ENCODE measurements at regions not wholly inside any gene's neighbourhood (a gene's known extent, or its start where the extent isn't known, plus 50 kb on each side); places are given as distances from the start of the nearest gene placed in this dataset.

- DNase-seq = no peak
Observed at GRCh38 chr7:38086857-38087256, 91.2 kb upstream of the STARD3NL start.

- DNase-seq = no peak
Observed at GRCh38 chr7:38102507-38102906, 75.5 kb upstream of the STARD3NL start.

GRCh38 chr7:38105874-38106483 is 72.1 kb upstream of the STARD3NL start:
- DNase-seq = no peak

- peak; percentile 85 for DNase-seq
Observed at GRCh38 chr7:38107486-38107893, 70.6 kb upstream of the STARD3NL start.

GRCh38 chr7:38112075-38112474 is 66.0 kb upstream of the STARD3NL start:
- DNase-seq = no peak

GRCh38 chr7:38120076-38120475 is 58.0 kb upstream of the STARD3NL start:
- no peak for DNase-seq

- no peak for DNase-seq
Observed at GRCh38 chr7:38122501-38122900, 55.5 kb upstream of the STARD3NL start.

- no peak for DNase-seq
Observed at GRCh38 chr7:38123494-38123893, 54.6 kb upstream of the STARD3NL start.

GRCh38 chr7:38127216-38128207 is 50.5 kb upstream of the STARD3NL start:
- DNase-seq = no peak

All from activated effector memory CD4-positive, alpha-beta T cell treated with anti-CD3 and anti-CD28 coated beads, Interleukin-2, amount 50 U/mL, for 16 hours (primary cell).